Nephron (organoid): ENCODE measurements at regions not wholly inside any gene's neighbourhood (a gene's known extent, or its start where the extent isn't known, plus 50 kb on each side); places are given as distances from the start of the nearest gene placed in this dataset.

Experiments
- H3K27ac Mint-ChIP-seq, 3 experiments: 2 replicates each; pipeline ENCODE4 v1.8.0; 2020; ENCODE audit warnings: mixed read lengths in 3 of 3, mild to moderate bottlenecking in 2 of 3, moderate library complexity in 1 of 3
- H3K27me3 Mint-ChIP-seq: 2 replicates; pipeline ENCODE4 v1.8.0; 2021; ENCODE audit warnings: low read depth, mild to moderate bottlenecking, moderate library complexity, mixed read lengths
- H3K36me3 Mint-ChIP-seq: 2 replicates; pipeline ENCODE4 v1.8.0; 2020; ENCODE audit warnings: low read depth, mixed read lengths
- H3K4me1 Mint-ChIP-seq: 2 replicates; pipeline ENCODE4 v1.8.0; 2020; ENCODE audit warnings: mixed read lengths
- H3K4me3 Mint-ChIP-seq, 3 experiments: 2 replicates each; pipeline ENCODE4 v1.8.0; 2020; ENCODE audit warnings: mild to moderate bottlenecking in 3 of 3, mixed read lengths in 3 of 3, moderate library complexity in 2 of 3
- H3K9me3 Mint-ChIP-seq: 2 replicates; pipeline ENCODE4 v1.8.0; 2020; ENCODE audit warnings: mixed read lengths
- TF ChIP-seq, protein P1 (sequence below), 3 experiments: fragments of 200-600 bp; sonication (generic); IDR thresholded peaks; one replicate each; pipeline ENCODE4 v1.5.0; 2021; ENCODE audit warnings: antibody characterized with exemption in 3 of 3; ENCODE audit not compliant: unreplicated experiment in 3 of 3

DNA sequence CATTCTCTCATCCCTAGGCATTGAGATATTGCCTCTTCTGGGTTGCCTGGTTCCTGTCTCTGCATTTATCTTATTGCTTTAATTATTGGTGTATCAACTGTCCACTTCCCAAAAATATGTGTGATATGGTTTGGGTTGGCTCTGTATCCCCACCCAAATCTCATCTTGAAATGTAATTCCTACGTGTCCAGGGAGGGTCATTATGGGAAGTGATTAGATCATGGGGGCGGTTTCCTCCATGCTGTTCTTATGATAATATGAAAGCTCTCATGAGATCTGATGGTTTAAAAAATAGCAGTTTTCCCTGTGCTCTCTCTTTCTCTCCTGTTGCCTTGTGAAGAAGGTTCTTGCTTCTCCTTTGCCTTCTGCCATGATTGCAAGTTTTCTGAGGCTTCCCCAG, 308.3 kb upstream of the HS3ST1 start:
- no peaks in the 10 kb centered on the region for H3K9me3 Mint-ChIP-seq
- H3K36me3 Mint-ChIP-seq: no peaks in the 10 kb centered on the region
- H3K27ac Mint-ChIP-seq: no peak overlapping the region
- TF ChIP-seq, protein P1, sequence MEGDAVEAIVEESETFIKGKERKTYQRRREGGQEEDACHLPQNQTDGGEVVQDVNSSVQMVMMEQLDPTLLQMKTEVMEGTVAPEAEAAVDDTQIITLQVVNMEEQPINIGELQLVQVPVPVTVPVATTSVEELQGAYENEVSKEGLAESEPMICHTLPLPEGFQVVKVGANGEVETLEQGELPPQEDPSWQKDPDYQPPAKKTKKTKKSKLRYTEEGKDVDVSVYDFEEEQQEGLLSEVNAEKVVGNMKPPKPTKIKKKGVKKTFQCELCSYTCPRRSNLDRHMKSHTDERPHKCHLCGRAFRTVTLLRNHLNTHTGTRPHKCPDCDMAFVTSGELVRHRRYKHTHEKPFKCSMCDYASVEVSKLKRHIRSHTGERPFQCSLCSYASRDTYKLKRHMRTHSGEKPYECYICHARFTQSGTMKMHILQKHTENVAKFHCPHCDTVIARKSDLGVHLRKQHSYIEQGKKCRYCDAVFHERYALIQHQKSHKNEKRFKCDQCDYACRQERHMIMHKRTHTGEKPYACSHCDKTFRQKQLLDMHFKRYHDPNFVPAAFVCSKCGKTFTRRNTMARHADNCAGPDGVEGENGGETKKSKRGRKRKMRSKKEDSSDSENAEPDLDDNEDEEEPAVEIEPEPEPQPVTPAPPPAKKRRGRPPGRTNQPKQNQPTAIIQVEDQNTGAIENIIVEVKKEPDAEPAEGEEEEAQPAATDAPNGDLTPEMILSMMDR (IDR thresholded peaks at IDR 0.05; ENCODE audit: unreplicated experiment in 3 of 3): no peak
- H3K4me1 Mint-ChIP-seq: no peaks in the 10 kb centered on the region
- H3K27me3 Mint-ChIP-seq: no peaks in the 10 kb centered on the region
- no peak overlapping the region for H3K4me3 Mint-ChIP-seq

DNA sequence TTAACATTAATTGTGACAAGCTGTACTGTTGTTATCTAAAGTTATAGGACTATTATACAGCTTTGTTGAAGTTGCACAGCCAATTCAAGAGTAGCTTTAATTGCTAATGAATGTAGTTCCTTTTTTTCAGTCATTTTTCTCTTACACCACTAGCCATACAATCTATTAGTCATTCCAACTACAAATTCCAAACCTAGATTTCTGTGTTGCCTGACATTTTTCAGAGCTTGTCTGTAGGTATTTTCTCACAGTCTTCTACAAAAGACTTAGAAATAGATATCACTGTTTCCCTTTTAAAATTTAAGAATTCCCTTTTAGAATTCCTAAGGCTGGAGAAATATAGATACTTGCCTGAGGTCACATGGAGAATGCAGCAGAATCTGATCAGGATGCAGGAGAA, 307.0 kb upstream of the HS3ST1 start:
- H3K4me1 Mint-ChIP-seq: no peaks in the 10 kb centered on the region
- H3K27ac Mint-ChIP-seq: no peak overlapping the region
- no peaks in the 10 kb centered on the region for H3K27me3 Mint-ChIP-seq
- no peaks in the 10 kb centered on the region for H3K36me3 Mint-ChIP-seq
- H3K9me3 Mint-ChIP-seq: no peaks in the 10 kb centered on the region
- no peak overlapping the region for H3K4me3 Mint-ChIP-seq
- TF ChIP-seq, protein P1 (IDR thresholded peaks at IDR 0.05; ENCODE audit: unreplicated experiment in 3 of 3): no peak

DNA sequence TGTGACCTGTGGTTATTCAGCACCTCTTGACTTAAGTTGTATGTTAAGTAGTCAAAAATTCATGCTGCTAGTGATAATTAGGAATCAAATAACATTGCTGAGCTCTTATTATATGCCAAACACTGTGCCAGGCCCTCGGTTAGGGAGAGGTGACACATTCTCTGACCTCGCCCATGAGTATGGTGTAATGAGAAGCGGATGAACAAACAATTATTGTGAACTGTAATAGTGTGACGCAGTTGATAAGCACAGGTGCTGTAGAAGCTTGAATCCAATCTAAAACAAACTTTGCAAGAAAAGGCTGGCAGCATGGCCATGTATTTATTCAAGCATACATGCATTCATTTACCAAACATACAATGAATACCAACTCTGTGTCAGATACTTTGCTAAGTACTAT, 303.5 kb upstream of the HS3ST1 start:
- no peaks in the 10 kb centered on the region for H3K36me3 Mint-ChIP-seq
- no peak overlapping the region for H3K27ac Mint-ChIP-seq
- no peaks in the 10 kb centered on the region for H3K9me3 Mint-ChIP-seq
- H3K4me1 Mint-ChIP-seq: no peaks in the 10 kb centered on the region
- no peak overlapping the region for H3K4me3 Mint-ChIP-seq
- H3K27me3 Mint-ChIP-seq: no peaks in the 10 kb centered on the region
- TF ChIP-seq, protein P1 (IDR thresholded peaks at IDR 0.05; ENCODE audit: unreplicated experiment in 3 of 3): no peak

DNA sequence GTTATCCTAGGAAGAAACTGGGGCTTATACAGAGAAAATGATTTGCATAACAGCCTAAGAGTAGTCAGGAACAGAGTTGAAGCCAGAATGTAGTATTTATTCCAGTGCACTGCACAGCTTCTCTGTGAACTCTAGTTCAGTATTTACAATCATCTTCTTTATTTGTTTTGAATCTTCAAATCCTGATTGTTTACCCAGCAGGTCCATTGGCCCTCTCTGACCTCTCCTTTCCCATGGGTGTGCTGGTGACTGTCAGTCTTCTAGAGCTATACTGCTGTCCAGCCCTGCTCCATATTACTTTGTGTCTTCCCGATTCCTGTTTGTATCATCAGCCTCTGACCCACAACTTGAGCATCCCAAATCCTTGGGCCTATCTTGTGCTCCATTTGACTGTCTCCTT, 301.9 kb upstream of the HS3ST1 start:
- Mint-ChIP-seq H3K36me3 (no peaks in the 10 kb centered on the region), H3K27me3 (no peaks in the 10 kb centered on the region), H3K4me3 (no peak overlapping the region), H3K9me3 (no peaks in the 10 kb centered on the region), H3K4me1 (no peaks in the 10 kb centered on the region), H3K27ac (no peak overlapping the region)
- TF ChIP-seq, protein P1 (IDR thresholded peaks at IDR 0.05; ENCODE audit: unreplicated experiment in 3 of 3): no peak

DNA sequence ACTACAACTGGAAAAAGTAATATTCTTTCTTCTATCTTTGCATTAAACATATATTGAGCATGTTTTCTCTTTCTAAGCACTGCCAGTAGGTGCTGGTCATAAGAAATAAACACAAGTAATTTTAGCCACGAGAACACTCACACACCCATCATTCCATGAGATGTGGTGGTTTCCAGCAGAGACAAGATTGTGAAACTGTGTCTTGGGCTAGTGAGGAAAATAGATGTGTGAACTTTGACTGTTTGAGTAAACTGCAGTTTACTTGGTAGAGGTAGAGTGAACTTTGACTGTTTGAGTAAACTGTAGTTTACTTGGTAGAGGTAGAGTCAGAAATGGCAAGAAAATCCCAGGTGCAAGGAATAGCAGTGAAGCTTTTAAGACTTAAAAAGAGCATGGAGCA, 300.9 kb upstream of the HS3ST1 start:
- TF ChIP-seq, protein P1 (IDR thresholded peaks at IDR 0.05; ENCODE audit: unreplicated experiment in 3 of 3): no peak
- no peaks in the 10 kb centered on the region for H3K9me3 Mint-ChIP-seq
- H3K4me3 Mint-ChIP-seq: no peak overlapping the region

DNA sequence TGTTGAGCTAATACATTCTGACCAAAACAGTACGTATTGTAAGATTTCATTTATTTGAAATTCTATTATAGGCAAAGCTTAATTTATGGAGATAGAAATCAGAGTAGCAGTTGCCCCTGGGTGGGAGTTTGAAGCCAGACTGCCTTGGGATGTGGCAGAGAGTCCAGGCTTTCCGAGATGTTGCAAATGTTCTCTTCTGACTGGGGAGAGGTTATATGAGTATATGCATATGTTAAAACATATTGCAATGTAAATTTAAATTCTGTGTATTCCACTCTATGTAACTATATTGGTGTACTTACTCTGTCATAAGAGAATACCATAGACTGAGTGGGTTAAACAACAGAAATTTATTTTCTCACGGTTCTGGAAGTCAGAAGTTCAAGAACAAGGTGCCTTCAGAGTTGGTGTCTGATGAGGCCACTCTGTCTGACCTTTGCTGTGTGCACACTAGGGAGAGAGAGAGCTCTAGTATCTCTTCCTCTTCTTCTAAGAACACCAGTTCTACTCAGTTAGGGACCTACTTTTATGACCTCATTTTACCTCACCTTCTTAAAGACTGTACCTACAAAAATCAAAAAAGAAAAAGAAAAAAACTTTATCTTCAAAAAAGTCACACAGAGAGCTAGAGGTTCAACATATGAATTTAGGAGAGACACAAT, 299.3 kb upstream of the HS3ST1 start:
- Mint-ChIP-seq H3K4me1 (no peaks in the 10 kb centered on the region), H3K27me3 (no peaks in the 10 kb centered on the region), H3K9me3 (no peaks in the 10 kb centered on the region), H3K36me3 (no peaks in the 10 kb centered on the region), H3K27ac (no peak overlapping the region), H3K4me3 (no peak overlapping the region)
- TF ChIP-seq, protein P1 (IDR thresholded peaks at IDR 0.05; ENCODE audit: unreplicated experiment in 3 of 3): no peak

More for the DNA sequence above, 300.9 kb upstream of the HS3ST1 start:
- no peak overlapping the region for H3K27ac Mint-ChIP-seq
- no peaks in the 10 kb centered on the region for H3K4me1 Mint-ChIP-seq
- H3K36me3 Mint-ChIP-seq: no peaks in the 10 kb centered on the region
- no peaks in the 10 kb centered on the region for H3K27me3 Mint-ChIP-seq
